Kidney capillary endothelial cell (primary cell): ENCODE measurements at regions not wholly inside any gene's neighbourhood (a gene's known extent, or its start where the extent isn't known, plus 50 kb on each side); places are given as distances from the start of the nearest gene placed in this dataset.

Source experiments
- DNase-seq: peaks from one replicate; pipeline ENCODE4 v3.0.0-alpha.2; 2018; ENCODE audit warnings: low spot score

DNA sequence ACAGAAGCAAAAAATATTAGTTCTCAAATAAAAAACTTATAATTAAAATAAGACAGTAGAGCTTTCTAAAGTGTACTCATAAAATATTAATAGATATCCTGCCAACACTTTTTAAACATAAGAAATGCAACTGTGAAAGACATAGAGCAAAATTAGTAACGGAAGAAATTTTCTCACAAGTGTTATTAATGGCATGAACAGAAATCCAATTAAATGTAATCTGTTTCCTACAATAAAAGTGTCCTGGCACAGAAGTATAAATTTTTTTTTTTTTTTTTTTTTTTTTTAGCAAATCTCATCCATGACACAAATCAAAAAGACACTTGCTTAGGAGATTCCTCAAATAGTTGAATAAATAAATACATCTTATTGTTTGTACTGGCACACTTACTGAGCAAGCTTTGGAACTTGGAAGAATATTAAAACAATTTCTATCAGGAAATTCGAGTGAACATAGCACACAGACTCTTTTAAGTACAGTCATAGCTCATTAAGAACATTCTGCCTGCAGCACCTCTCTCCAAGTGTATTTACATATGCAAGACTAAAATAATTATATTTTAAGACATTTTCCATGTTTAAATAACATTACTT is 227.2 kb upstream of the ROBO2 start:
- no peak for DNase-seq

DNA sequence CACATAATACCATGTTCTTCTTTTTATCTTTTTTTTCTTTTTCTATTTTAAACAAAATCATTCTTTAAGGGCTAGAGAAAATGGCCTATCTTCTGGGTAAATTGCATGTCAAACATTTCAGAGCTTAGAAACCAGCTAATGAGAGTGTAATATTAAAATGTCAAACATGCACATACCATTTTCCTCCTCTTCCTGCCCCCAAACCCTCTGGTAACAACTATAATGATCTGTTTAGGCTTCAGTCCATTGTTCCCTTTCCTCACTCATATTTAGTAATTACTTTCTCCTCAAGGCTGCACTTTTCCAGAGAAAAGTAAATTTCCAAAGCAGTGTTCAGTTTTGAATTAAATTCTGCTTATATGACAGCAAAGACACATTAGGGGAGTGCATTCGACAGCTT is 224.3 kb upstream of the ROBO2 start:
- no peak for DNase-seq

DNA sequence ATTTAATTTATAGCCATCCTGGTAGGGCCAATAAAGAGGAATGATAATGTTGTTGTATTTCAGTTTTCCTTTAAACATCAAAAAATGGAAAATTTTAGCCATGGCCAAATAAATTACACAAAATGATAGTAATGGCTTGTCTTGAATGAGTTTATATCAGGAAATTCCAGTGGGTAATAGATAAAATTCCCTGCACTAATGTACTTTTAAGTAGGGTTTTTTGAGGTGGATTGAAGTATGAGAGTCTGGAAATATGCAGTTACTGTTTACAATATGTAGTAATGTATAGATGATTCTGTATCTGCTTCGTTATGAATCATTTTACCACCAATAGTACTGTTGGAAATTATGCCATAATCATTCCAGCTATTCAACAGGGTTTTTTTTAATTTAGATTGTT is 219.4 kb upstream of the ROBO2 start:
- DNase-seq, result no peak

DNA sequence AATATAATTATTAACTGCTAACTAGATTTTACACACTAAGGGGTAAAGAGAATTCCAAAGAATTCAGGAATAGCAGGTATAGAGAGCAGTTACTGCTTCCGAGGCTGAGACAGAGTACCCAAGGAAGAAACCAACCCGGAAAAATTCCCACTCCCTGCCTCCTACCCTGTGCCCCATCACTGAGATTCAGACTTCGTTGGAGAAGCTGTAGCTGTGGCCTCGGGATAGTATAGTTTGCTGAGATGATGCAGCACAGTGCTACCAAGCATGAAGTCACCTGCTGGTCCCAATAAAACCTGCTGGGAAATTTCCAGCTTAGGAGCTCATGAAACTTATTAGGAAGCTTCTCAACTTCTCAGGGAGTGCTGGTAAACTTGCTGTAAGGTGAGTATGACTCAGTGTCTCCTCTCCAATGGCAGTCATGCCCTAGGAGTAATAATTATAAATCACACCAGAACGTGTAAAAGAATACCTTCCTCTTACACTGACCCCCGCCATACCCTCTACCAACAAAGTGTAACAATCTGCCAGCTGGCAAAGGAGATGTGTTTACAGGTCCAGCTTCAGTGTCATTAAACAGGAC is 215.2 kb upstream of the ROBO2 start:
- DNase-seq, result no peak

DNA sequence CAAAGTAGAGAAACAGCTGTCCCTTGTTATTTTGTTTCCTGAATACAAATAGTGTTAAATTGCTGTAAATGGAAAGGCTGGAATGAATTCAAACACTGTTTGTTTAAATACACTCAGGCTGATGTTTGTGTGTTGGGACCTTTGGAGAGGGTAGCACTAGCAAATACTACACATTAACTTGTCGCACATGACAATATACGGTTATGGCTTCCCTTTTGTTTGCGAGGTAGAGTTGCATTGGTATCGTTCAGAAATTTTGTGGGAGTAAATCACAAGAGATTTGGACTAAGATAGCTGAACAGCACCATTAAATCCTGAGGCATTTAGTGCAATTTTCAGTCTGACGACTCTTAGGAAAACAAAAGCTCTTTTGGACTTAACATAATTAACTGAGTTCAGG is 213.0 kb upstream of the ROBO2 start:
- DNase-seq, result no peak

DNA sequence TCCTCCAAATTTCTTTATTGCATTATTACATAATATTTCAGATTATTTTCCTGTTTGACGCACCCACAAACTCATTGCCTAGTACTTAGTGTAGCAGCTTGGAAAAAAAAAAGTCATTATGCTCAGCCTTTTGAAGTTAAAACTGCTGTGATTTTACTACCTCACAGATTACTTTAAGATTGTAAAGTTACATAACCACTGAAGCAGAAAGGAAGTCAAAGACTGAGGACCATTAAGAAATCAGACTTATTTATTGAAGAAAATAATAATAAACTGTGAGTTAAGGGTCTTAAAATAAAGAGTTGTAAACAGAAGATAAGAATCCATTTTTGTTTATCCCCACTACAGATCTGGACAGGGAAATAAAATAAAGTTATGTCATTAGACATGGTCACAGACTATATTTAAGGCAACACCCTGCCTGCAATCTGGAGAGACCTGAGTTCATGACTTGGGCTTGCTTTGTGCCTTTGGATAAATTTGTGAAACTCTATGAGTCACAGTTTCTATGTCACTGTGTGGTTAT is 212.1 kb upstream of the ROBO2 start:
- DNase-seq, result no peak

DNA sequence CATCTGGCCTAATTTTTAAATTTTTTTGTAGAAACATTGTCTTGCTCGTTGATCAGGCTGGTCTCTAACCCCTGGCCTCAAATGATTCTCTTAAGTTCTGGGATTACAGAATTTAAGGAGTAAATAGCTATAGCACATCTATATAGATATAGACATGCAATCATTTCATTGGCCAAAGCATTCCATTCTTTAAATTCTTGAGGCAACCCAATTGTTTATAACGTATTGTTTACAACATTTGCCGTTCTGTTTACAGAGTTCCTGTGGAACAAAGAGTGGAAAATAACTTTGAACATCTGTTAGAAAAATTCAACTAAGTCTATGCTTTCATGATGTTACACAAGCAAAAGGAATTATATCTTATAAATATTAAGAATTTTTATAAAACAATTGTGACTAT is 205.2 kb upstream of the ROBO2 start:
- DNase-seq, result no peak

DNA sequence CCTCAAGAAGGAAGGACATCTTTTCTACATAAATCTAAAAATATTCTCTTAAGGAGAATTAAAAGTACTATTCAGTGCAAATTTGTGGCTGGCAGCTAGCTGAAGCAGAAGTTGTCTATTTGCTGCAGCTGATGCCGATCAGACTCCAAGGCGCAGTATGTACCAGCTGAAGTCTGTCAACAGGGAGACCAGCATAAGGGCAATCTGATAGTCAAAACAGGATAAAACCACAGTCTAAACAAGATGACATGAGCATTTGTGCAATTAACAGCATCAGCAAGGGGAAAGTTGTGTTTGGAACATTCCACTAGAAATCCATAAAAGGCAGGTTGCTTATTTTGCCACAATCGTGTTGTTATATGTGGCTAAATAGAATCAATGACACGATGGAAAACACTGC is 198.2 kb upstream of the ROBO2 start:
- DNase-seq, result no peak

DNA sequence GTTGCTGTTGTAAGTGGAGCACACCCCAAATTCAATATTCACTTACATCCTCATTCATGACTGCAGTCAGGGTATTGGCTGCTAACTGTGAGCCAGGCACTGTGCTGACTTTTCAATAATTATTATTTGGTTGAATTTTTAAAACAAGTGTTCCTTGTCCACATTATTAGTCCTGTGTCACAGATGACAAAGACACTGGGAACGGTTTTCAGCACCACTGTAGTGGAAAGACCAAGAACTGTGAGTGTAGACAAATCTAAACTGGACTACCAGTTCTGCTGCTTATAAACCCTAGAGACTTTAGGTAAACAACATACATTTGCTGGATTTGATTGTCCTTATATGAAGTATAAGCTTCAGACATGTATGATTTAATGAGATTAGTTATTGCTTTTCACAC is 197.7 kb upstream of the ROBO2 start:
- no peak for DNase-seq

DNA sequence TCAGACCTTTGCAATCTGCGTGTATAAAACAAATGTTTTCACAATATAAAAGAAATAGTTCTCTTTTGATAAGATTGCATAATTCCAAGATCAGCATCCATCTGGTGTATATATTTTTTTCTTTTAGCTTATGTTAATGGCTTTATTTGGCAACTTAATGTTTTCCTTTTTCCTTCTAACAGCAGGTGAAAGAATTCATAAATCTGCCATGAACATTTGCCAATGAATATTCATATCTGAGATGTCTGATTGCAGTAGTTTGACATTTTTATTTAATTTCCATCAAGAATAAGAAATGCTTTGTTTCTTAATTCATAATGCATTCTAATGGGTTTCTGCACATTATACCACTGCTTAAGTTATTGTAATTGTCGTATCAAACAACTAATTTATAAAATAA is 184.4 kb upstream of the ROBO2 start:
- DNase-seq, result no peak

DNA sequence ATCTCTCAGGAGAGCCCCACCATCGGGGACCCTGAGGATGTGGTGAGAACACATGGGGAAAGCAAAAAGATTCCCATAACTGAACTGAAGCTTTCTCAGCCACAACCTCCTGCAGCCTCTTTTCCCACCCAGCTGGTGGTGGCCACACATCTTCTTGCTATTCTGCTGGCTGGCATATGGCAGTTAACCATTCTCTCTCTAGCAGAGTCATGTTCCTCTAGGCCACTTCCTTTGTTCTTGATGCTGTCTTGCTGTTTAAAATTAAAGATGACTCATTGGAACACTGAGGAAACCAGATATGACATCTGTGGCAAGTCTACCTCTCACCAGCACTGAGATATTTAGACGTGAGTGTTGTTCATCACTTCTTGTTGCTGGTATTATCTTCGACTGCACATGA is 180.3 kb upstream of the ROBO2 start:
- no peak for DNase-seq

DNA sequence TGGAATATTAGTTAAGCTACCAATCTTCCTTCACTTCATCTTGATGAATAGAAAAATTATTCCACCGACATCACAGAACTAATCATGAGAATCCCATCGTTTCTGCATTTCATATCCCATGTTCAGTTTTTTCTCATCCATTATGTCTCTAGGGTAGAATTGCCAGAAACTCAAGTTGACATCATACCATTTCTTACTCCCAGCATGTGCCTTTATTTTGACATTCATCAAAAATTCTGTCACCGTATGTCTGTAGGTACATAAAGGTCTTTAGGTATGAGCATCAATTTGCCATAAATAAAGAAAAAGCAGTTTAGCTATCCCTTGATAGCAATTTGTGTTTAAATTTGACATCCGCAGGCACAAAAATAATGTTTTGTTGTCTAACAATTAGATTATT is 175.5 kb upstream of the ROBO2 start:
- DNase-seq, result no peak

DNA sequence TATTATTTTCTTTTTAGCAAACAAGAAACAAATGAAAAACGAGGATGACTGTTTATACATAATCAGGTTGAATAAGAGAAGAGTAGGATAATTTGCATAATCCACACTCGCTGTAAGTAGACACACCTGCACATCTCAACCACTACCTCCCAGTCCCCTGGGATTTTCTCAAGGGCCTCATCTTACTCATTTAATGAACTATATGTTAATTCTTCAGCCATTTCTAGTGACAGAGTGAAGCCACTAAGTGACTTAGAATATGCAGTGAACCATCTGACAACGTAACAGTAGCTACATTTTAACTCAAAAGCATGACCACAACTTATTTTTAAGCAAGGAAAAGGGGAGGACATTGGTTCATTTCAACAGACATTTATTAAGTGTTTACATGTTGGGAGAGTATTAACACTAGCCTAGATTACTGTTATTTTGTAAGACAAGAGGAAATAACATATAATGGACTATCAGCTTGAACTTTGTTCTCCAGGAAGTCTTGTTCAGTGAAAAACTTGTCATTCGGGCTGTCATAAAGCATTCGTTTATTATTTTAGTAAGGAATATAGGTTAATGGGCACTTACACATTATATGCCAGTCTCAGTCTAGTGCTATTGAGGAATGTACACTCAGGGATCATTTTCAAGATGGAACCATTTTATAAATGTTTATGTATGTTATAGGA is 173.0 kb upstream of the ROBO2 start:
- no peak for DNase-seq

DNA sequence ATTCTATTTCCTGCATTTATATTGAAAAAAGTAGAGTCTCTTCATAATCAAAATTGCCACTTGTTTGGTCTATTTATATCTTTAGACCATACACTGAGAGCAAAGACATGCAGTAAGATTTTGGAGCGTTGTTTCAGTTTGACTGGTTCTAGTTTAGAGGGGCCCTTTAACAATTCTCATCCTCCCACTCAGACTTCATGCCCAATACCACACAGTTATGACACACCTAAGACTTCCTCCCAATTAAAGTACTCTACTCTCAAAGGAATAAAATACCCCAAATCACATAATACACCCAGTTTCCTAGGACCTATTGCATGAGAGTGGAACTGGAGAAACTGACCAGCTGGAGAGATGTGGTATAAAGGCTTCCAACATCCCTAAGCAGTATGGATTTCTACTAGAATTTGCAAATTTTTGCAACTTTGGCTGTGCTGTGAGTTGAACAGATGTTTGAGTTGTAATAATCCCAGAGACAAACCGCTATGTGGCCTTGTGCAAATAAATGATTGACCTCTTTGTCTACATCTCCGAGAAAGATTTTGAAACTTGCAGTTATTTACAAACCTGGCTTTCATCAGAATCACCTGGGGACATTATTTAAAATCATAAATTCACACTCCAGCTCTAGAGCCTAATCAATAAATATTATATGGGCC is 170.0 kb upstream of the ROBO2 start:
- no peak for DNase-seq

DNA sequence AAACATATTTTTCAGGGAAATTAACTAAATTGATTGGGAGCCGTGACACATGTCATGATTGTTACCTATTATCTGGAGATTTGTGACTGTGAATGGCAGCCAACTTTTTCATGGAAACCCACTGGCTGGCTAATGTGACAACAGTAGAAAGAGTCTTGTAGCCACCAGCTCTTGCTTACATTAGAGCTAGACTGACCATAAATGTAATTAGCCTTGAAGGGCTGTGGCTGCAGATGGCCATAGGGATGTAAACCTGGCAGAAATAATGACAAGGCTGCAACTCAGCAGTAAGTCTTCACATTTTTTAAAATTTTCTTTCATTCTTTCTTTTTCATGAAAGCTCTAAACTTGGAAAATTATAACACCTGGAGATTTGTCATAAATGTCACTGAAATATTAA is 168.2 kb upstream of the ROBO2 start:
- DNase-seq, result no peak

DNA sequence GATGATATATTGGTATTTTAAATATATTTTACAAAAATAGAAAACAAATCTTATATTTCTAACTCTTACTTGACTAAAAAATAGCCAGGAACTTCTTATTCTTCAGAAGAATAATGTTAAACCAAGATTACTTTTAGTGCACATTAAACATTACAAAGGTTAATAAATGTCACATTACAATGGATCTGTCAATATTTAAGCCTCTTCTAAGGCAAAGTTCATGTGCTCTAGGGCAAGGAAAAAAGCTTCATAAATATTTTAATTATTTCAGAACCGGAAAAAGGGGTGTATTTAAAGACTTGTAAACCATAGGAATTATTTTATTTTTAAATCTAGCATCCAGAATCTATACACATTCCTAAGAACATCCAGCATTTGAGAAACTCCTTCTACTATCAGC is 166.9 kb upstream of the ROBO2 start:
- DNase-seq, result no peak

DNA sequence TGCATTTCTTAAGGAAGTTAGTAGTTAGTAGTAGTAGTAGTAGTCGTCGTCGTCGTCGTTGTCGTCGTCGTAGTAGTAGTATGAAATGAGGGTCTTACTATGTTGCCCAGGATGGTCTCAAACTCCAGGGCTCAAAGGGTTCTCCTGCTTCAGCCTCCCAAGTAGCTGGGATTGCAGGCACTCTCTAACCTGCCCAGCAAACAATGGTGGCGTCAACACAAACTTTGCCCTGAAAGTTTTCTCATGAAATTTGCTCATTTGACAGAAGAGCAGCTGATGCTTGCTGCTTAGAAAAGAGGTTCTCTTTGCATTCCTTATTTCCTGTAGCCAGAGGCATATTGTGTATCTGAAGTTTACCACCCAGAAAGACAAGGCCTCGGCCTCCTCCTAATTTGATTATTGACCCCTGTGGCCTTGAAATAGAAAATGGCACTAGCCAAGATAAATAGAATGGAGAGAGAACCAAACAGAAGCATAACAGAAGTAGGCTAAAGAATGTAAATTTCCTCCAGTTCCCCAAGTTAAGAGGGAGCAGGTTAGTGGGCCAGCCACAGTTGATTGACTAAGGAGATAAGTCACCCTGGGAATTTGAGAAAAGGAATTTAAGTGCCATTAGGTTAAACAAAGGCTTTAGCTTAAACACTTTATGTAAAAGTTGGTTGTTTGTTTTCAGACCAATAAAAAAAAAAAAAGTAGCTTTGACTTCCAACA is 166.2 kb upstream of the ROBO2 start:
- no peak for DNase-seq

DNA sequence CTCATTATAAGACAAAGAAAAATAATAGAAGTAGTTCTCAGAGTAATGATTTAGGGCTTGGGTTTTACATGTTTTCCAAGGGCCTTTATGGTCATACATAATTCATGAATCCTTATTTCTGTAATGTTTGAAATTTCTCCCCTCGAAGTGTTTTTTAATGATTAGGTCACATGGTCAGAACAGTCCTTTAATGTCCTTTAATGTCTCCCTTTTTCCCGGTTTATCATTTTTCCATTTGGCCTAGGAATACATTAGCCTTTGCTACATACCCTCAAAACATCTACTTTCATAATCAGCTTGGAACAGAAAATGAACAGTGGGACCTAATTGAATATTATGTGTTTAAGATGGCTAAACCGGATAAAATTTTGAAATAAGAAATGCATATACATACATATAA is 159.9 kb upstream of the ROBO2 start:
- DNase-seq, result no peak

DNA sequence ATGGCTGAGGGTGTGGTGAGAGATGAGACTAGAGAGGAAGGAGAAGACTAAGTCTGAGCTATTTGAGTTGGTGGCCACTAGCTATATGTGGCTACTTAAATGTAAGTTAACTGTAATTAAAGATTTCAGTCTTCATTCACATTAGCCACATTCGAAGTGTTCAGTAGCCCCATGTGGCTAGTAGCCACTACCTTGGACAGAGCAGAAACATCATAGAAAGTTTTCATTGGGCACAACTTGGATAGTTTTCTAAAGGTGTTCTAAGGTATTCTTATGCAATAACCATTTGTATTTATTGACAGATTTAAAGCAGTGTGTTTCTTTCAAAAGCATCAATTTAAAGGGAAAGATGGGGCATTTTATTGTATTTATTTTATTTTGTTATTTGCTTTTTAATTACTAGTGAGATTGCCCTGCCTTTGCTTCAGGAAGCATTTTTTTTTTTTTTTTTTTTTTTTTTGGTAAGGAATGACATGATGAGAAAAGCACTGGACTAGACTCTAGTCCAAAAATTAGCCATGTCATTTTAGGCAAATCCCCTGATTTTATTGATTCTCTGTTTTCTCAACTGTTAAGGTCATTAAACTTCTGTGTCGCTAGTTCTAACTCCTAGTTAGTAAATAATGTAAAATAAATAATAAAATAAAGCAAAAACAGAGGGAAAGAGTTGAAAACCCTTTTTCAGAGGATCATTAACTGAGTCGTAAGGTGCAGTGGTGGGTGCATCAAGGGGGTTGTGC is 153.0 kb upstream of the ROBO2 start:
- DNase-seq, result no peak

DNA sequence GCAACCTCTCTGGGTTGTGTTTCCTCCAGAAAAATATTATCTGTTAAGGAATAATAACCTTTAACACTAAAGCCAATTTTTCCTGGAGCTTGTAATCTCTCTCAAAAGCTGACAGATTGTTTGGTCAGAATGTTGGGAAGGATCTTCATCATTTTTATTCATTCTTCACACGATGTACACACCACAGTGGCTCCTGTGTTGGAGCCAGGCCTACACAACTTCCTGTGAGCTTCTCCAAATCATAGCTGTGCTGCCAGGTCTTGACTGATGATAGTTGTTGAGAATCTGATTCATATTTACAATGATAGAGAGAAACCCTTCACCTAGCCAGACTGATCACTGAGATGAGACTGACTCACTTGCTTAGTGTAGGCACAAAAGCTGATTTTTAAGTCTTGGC is 151.0 kb upstream of the ROBO2 start:
- no peak for DNase-seq

DNA sequence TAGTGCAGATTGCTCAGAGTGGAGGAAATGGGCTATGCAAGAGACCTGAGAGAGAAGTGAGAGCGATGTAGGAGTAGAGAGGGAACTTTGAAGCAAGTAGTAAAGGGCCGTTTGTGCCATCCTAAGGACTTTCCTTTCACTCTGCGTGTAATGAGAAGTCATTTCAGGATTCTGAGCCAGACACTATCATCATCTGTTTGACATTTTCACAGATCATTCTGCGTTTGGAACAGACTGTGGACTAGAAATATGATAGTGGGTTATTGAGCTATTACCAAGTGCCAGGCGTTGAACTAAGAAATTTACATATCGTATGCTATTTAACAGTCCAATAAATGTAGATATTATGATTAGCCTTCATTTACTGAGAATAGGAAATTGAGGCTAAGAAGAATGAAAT is 150.0 kb upstream of the ROBO2 start:
- no peak for DNase-seq

DNA sequence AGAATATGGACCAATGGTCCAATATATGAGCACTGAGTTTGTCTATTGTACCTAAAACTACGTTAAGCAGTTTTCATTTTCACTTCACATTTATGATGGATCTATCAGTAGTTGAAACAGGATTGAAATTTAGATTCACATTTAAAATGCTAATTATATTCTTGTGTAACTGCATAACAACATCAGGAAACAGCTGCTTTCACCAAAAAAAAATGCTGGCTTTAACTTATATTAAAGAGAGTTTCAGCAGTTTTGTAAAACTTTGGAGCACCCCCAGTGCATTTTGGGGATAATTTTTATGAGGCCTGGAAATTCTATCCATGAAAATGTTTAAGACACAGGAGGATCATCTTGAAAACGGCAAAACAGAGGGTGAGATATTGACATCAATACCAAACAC is 142.8 kb upstream of the ROBO2 start:
- DNase-seq, result no peak
